ENCODE measurements at regions not wholly inside any gene's neighbourhood (a gene's known extent, or its start where the extent isn't known, plus 50 kb on each side); places are given as distances from the start of the nearest gene placed in this dataset.

DNA sequence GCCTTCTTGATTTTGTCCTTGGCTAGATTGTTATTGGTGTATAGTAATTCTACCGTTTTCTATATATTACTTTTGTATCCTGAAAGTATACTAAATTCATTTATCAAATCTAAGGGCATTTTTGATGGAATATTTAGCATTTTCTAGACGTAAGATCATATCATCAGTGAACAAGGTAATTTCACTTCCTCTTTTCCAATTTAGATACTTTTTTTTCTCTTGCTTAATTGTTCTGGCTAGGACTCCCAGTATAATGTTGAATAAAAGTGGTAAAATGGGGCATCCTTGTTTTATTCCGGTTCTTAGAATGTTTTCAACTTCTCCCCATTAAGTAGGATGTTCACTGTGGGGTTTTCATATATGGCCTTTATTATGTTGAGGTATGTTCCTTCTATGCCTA, 260.7 kb downstream of the POLR1F start:
- TF ChIP-seq, protein P1, sequence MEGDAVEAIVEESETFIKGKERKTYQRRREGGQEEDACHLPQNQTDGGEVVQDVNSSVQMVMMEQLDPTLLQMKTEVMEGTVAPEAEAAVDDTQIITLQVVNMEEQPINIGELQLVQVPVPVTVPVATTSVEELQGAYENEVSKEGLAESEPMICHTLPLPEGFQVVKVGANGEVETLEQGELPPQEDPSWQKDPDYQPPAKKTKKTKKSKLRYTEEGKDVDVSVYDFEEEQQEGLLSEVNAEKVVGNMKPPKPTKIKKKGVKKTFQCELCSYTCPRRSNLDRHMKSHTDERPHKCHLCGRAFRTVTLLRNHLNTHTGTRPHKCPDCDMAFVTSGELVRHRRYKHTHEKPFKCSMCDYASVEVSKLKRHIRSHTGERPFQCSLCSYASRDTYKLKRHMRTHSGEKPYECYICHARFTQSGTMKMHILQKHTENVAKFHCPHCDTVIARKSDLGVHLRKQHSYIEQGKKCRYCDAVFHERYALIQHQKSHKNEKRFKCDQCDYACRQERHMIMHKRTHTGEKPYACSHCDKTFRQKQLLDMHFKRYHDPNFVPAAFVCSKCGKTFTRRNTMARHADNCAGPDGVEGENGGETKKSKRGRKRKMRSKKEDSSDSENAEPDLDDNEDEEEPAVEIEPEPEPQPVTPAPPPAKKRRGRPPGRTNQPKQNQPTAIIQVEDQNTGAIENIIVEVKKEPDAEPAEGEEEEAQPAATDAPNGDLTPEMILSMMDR (IDR thresholded peaks at IDR 0.05), result no peak
- no peak for TF ChIP-seq RAD21 (IDR thresholded peaks at IDR 0.05; ENCODE audit: low read length)
- TF ChIP-seq, protein P2, sequence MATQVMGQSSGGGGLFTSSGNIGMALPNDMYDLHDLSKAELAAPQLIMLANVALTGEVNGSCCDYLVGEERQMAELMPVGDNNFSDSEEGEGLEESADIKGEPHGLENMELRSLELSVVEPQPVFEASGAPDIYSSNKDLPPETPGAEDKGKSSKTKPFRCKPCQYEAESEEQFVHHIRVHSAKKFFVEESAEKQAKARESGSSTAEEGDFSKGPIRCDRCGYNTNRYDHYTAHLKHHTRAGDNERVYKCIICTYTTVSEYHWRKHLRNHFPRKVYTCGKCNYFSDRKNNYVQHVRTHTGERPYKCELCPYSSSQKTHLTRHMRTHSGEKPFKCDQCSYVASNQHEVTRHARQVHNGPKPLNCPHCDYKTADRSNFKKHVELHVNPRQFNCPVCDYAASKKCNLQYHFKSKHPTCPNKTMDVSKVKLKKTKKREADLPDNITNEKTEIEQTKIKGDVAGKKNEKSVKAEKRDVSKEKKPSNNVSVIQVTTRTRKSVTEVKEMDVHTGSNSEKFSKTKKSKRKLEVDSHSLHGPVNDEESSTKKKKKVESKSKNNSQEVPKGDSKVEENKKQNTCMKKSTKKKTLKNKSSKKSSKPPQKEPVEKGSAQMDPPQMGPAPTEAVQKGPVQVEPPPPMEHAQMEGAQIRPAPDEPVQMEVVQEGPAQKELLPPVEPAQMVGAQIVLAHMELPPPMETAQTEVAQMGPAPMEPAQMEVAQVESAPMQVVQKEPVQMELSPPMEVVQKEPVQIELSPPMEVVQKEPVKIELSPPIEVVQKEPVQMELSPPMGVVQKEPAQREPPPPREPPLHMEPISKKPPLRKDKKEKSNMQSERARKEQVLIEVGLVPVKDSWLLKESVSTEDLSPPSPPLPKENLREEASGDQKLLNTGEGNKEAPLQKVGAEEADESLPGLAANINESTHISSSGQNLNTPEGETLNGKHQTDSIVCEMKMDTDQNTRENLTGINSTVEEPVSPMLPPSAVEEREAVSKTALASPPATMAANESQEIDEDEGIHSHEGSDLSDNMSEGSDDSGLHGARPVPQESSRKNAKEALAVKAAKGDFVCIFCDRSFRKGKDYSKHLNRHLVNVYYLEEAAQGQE (IDR thresholded peaks at IDR 0.05; ENCODE audit: low read depth, low read length), result no peak
